ENCODE measurements at regions not wholly inside any gene's neighbourhood (a gene's known extent, or its start where the extent isn't known, plus 50 kb on each side); places are given as distances from the start of the nearest gene placed in this dataset.

GRCh38 chr9:90114641-90115425, 510.0 kb downstream of the GADD45G start:
- H3K9me3 ChIP-seq, result no peaks in the 10 kb centered on the region
- ATAC-seq (ENCODE audit: low FRiP score in 2 of 2) (no peak), DNase-seq (no peak)
- no peak overlapping the region for H3K4me3 ChIP-seq
- H3K4me1 ChIP-seq, result no peaks in the 10 kb centered on the region
- H3K27me3 ChIP-seq, result no peaks in the 10 kb centered on the region
- WGBS, 2 donors, result 85 to 89% methylated on average over 4 of the region's 4 CpGs
- TF ChIP-seq CTCF (IDR thresholded peaks at IDR 0.05), result no peak
- no peak for TF ChIP-seq POLR2A (IDR thresholded peaks at IDR 0.05)
- no peak for TF ChIP-seq POLR2AphosphoS5 (IDR thresholded peaks at IDR 0.05)
- TF ChIP-seq EP300 (IDR thresholded peaks at IDR 0.05), result no peak
- H3K36me3 ChIP-seq, result no peaks in the 10 kb centered on the region
- no peak overlapping the region for H3K27ac ChIP-seq

GRCh38 chr9:90121762-90122161, 517.0 kb downstream of the GADD45G start:
- ATAC-seq (ENCODE audit: low FRiP score in 2 of 2) (no peak), DNase-seq (no peak)
- 67 to 70% methylated on average over 7 of the region's 7 CpGs for WGBS, 2 donors

DNA sequence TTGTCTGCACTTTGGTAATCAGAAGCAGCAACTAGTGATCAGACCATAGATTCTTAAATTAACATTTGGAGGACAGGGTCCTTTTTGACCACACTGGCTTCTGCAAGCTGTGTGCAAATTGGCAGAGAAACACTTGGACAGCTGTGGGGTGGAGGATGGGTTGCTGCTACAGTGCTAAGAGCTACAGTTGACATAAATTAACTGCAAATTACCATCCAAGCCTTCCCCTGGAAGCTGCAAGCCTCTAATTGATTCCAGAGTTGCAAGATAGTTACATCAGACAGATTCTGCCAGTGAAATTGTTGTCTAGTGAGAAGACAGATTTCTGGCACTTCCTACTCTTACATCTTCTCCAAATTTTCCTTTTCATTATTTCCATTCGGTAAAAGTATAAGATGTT, 517.7 kb downstream of the DIRAS2 start:
- Histone ChIP-seq H3K4me3 (no peak overlapping the region), H3K36me3 (no peaks in the 10 kb centered on the region), H3K27me3 (no peaks in the 10 kb centered on the region), H3K9me3 (peaks cover 0 to 4% (median 1%) of the 10 kb centered on the region in 4 donors), H3K4me1 (no peaks in the 10 kb centered on the region), H3K27ac (no peak overlapping the region)
- no peak for TF ChIP-seq CTCF (IDR thresholded peaks at IDR 0.05)
- no peak for TF ChIP-seq POLR2A (IDR thresholded peaks at IDR 0.05)
- no peak for TF ChIP-seq POLR2AphosphoS5 (IDR thresholded peaks at IDR 0.05)
- no peak for TF ChIP-seq EP300 (IDR thresholded peaks at IDR 0.05)
- no peak for ATAC-seq (ENCODE audit: low FRiP score in 2 of 2)
- DNase-seq, result no peak
- WGBS, 2 donors, result 72 to 85% methylated on average over 1 of the region's 1 CpG

More at GRCh38 chr9:90121762-90122161, 517.0 kb downstream of the GADD45G start:
- H3K9me3 ChIP-seq, result peaks cover 0 to 4% (median 1%) of the 10 kb centered on the region in 4 donors
- H3K36me3 ChIP-seq, result no peaks in the 10 kb centered on the region
- no peak overlapping the region for H3K27ac ChIP-seq
- no peaks in the 10 kb centered on the region for H3K27me3 ChIP-seq
- H3K4me3 ChIP-seq, result no peak overlapping the region
- no peaks in the 10 kb centered on the region for H3K4me1 ChIP-seq
- no peak for TF ChIP-seq POLR2AphosphoS5 (IDR thresholded peaks at IDR 0.05)

DNA sequence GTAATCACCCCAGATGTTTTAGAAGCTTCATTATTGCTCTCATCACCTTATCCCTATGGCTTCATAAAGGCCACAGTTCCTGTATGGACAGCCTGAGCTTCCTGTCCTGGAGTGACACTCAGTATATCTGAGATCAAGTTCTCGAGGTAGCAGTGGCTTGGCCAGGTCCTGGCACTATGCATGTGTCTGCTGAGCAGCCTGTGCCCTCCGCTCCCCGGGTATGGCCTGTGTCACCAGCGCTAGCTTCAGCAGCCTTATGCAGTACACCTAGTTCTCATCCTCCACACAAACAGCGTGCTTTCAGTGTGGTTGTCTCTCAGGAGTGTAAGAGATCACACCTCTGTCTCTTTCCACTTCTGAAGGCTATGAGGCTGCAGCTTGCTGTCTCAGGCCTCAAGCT, 514.7 kb downstream of the DIRAS2 start:
- Histone ChIP-seq H3K4me3 (no peak overlapping the region), H3K9me3 (peaks cover 0 to 4% (median 1%) of the 10 kb centered on the region in 4 donors), H3K27ac (no peak overlapping the region), H3K27me3 (no peaks in the 10 kb centered on the region), H3K36me3 (no peaks in the 10 kb centered on the region), H3K4me1 (no peaks in the 10 kb centered on the region)
- 80 to 85% methylated on average over 5 of the region's 5 CpGs for WGBS, 2 donors
- TF ChIP-seq POLR2AphosphoS5 (IDR thresholded peaks at IDR 0.05) (no peak), POLR2A (IDR thresholded peaks at IDR 0.05) (no peak), EP300 (IDR thresholded peaks at IDR 0.05) (no peak), CTCF (IDR thresholded peaks at IDR 0.05) (no peak)
- DNase-seq, result no peak
- no peak for ATAC-seq (ENCODE audit: low FRiP score in 2 of 2)

- no peak for DNase-seq
- Histone ChIP-seq H3K27ac (no peak overlapping the region), H3K4me3 (no peak overlapping the region), H3K4me1 (no peaks in the 10 kb centered on the region), H3K27me3 (no peaks in the 10 kb centered on the region), H3K9me3 (no peaks in the 10 kb centered on the region), H3K36me3 (no peaks in the 10 kb centered on the region)
- no peak for ATAC-seq (ENCODE audit: low FRiP score in 2 of 2)
- TF ChIP-seq CTCF (IDR thresholded peaks at IDR 0.05) (no peak), POLR2A (IDR thresholded peaks at IDR 0.05) (no peak), POLR2AphosphoS5 (IDR thresholded peaks at IDR 0.05) (no peak), EP300 (IDR thresholded peaks at IDR 0.05) (no peak)
- 66 to 69% methylated on average over 7 of the region's 7 CpGs for WGBS, 2 donors
These were observed 513.9 kb downstream of the DIRAS2 start for GRCh38 chr9:90128587-90129190.

Measured in upper lobe of left lung (tissue), 6 donors.